ENCODE measurements at regions not wholly inside any gene's neighbourhood (a gene's known extent, or its start where the extent isn't known, plus 50 kb on each side); places are given as distances from the start of the nearest gene placed in this dataset.

- TF ChIP-seq CTCF (IDR thresholded peaks at IDR 0.05 in 4 of 5, conservative IDR thresholded peaks at IDR 0.05 in 1 of 5) (no peak), POLR2A (IDR thresholded peaks at IDR 0.05) (no peak)
Measured at GRCh38 chr1:104408268-104408667, 658.6 kb downstream of the AMY1C start.
